ENCODE measurements at regions not wholly inside any gene's neighbourhood (a gene's known extent, or its start where the extent isn't known, plus 50 kb on each side); places are given as distances from the start of the nearest gene placed in this dataset. TPM values are rescaled to one million over a fixed set of nuclear protein-coding genes. Genes with fewer than 3 reads are reported as not detected.

DNA sequence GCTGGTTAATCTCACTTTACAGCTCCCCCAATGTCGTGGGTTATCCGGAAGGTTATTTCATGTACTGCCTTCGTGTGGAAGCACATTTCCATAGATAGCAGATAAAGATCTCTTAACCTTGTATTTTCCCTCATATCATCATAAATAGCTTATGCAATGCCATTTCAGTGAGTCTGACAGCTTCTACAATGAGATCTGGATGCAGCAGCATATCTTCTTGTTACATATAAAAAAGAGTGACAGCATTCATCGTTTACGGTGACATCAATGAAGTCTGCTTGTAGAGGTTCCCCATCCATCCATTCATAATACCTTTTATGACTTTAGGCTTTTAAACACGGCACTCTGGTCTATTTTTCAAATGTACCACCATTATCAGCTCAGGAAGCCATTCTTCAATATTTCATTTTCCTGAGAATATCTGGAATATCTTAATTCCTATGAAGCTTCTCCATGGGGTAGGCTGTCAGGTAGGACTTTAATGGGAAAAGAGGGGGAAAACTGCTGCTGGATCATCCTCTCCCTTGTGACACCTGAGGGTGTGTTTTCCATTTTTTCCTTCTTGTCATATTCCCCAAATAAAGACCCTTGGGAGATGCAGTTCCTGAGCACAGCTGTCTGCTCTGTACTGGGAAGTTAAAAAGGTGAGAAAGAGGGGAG is 51.9 kb upstream of the CTBP2 start:
- no peaks in the 10 kb centered on the region for H3K27me3 ChIP-seq (ENCODE audit: control insufficient read depth in 2 of 2, insufficient read depth in 2 of 2, low read length in 2 of 2)
- H3K4me1 ChIP-seq (ENCODE audit: control insufficient read depth, extremely low read depth, insufficient read depth, low read length): no peaks in the 10 kb centered on the region
- no peaks in the 10 kb centered on the region for H4K20me1 ChIP-seq (replicated peaks; ENCODE audit: control insufficient read depth, extremely low read depth, insufficient read depth, low read length)
- BruUV-seq (replicated peaks): no TSS peak
- ChIA-PET CTCF (no interaction called here), POLR2A (no interaction called here)
- no peaks in the 10 kb centered on the region for H3K79me2 ChIP-seq (ENCODE audit: control insufficient read depth, insufficient read depth, low read length)
- no peak overlapping the region for H3K4me2 ChIP-seq (ENCODE audit: insufficient read depth, low read length)
- intact Hi-C loops (cut with micrococcal nuclease): no loop called here
- TF ChIP-seq MAX (IDR thresholded peaks at IDR 0.05; ENCODE audit: insufficient read depth, insufficient read length): no peak
- no peak for TF ChIP-seq POLR2A (IDR thresholded peaks at IDR 0.05; ENCODE audit: low read depth, low read length)
- TF ChIP-seq MYC (IDR thresholded peaks at IDR 0.05; ENCODE audit: low read depth, low read length): no peak
- TF ChIP-seq POLR2AphosphoS5 (IDR thresholded peaks at IDR 0.05; ENCODE audit: insufficient read depth, low read depth, low read length): no peak
- TF ChIP-seq FOS (IDR thresholded peaks at IDR 0.05; ENCODE audit: borderline replicate concordance, insufficient read depth, low read length): no peak
- TF ChIP-seq GATA2 (IDR thresholded peaks at IDR 0.05; ENCODE audit: insufficient read depth, insufficient read length, low read depth, low read length): no peak
- no peak for TF ChIP-seq EZH2 (IDR thresholded peaks at IDR 0.05; ENCODE audit: borderline replicate concordance, low read depth, low read length, severe bottlenecking)
- TF ChIP-seq JUN (IDR thresholded peaks at IDR 0.05; ENCODE audit: borderline replicate concordance, insufficient read depth, insufficient read length, low read depth): no peak
- TF ChIP-seq, protein P1, sequence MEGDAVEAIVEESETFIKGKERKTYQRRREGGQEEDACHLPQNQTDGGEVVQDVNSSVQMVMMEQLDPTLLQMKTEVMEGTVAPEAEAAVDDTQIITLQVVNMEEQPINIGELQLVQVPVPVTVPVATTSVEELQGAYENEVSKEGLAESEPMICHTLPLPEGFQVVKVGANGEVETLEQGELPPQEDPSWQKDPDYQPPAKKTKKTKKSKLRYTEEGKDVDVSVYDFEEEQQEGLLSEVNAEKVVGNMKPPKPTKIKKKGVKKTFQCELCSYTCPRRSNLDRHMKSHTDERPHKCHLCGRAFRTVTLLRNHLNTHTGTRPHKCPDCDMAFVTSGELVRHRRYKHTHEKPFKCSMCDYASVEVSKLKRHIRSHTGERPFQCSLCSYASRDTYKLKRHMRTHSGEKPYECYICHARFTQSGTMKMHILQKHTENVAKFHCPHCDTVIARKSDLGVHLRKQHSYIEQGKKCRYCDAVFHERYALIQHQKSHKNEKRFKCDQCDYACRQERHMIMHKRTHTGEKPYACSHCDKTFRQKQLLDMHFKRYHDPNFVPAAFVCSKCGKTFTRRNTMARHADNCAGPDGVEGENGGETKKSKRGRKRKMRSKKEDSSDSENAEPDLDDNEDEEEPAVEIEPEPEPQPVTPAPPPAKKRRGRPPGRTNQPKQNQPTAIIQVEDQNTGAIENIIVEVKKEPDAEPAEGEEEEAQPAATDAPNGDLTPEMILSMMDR (IDR thresholded peaks at IDR 0.05; ENCODE audit: extremely low read depth in 1 of 2, insufficient read depth in 1 of 2, low read depth in 1 of 2, low read length in 2 of 2): no peak
- DNase-seq (ENCODE audit: low read depth, low spot score) (no peak), FAIRE-seq (no peak)
- no peak overlapping the region for H3K27ac ChIP-seq (ENCODE audit: insufficient read depth, low read depth, low read length)
- H3K4me3 ChIP-seq (replicated peaks in 1 of 3; ENCODE audit: insufficient read depth in 1 of 3, low read depth in 1 of 3, low read length in 3 of 3): no peak overlapping the region
- no peak overlapping the region for H2AFZ ChIP-seq (ENCODE audit: low read depth, low read length)
- no peak overlapping the region for H3K9ac ChIP-seq (replicated peaks; ENCODE audit: extremely low read depth, insufficient read depth, low read length)
- no peaks in the 10 kb centered on the region for H3K9me1 ChIP-seq (replicated peaks; ENCODE audit: control insufficient read depth, extremely low read depth, insufficient read depth, low read length)
- dilution Hi-C loops (cut with MboI; ENCODE audit: extremely low pct_ligation_motif_present, low sequenced_read_pairs): no loop called here
- no peaks in the 10 kb centered on the region for H3K36me3 ChIP-seq (ENCODE audit: control insufficient read depth in 2 of 2, extremely low read depth in 1 of 2, insufficient read depth in 2 of 2, low read length in 2 of 2)
- H3K9me3 ChIP-seq (replicated peaks; ENCODE audit: control insufficient read depth, insufficient read depth, low read length): no peaks in the 10 kb centered on the region

Small RNAs in the stretch of these regions (small RNA-seq; reads per million reads assigned to genes)
- not detected for gene RPS27P18 (ENCODE audit: insufficient read depth, insufficient read length, low read depth, low replicate concordance)
